HG02884 (cell line): ENCODE measurements at regions not wholly inside any gene's neighbourhood (a gene's known extent, or its start where the extent isn't known, plus 50 kb on each side); places are given as distances from the start of the nearest gene placed in this dataset.
A peak's percentile ranks its signal among the peaks of the same experiment; 100 is the strongest.

ENCODE experiments used
- ATAC-seq: cut with Tn5 transposase; IDR thresholded peaks from one replicate; pipeline ENCODE4 v1.9.1; 2021; ENCODE audit warnings: mild to moderate bottlenecking, moderate library complexity; ENCODE audit not compliant: unreplicated experiment

DNA sequence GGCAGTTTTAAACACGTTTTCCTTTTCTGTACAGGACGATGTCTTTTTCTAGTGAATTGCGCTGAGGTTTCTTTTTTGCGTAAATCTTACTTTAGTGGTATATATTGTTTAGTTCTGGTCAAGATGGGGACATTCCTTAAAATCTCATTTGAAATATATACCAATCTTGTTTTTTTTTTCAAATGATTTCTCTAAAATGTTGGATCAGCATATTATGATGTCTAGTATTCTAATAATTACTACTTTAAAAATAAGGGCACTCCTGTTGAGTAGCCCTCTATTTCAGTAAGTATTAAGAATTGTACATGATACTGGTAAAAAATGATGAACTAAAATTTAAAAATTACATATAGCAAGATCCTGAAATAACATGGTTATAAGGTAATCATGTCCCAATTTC, 224.1 kb upstream of the ARHGAP24 start:
- ATAC-seq: no peak

DNA sequence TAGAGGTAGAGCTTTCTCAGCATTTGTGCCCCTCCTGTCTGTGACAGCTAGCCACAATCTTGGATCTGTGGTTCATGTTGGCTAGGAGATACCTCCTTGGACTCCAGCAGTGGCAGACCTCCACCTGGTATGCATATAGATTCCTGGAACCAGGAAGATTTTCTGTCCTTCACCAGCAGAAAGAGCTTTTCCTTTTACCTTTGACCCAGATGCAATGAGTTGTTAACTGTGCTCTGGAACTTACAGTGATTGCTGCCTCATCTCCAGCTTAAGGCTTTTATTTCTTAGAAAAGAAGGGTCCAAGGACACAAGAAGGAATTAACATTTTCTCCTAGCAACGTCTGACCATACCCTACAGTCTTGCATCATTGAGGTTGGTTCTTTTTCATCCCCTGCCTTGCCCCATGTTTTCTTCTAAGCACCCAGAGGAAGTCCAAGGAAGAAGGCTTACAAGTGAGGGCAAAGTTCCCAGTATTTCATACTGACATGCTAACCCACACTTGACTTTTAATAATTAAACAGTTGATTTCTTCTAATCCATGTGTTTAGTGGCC, 217.1 kb upstream of the ARHGAP24 start:
- ATAC-seq: no peak

DNA sequence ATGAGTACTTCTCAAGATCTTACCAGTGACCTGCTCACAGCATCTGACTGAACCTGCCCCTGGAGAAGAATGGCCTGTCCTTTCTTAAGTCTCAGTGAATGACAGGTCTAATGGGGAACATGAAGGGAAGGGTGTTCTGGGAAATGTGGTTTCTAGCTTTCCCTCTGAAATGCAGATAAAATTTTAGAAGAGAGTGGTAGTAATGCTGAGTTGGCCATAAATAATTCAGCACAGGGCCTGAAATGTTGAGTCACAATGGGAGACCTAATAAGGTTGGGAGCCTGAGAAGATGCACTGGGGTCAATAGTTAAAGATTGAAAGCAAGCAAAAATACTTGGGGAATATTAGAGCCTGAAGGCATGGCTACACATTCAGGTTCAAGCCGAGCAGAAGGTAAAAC, 214.9 kb upstream of the ARHGAP24 start:
- no peak for ATAC-seq

DNA sequence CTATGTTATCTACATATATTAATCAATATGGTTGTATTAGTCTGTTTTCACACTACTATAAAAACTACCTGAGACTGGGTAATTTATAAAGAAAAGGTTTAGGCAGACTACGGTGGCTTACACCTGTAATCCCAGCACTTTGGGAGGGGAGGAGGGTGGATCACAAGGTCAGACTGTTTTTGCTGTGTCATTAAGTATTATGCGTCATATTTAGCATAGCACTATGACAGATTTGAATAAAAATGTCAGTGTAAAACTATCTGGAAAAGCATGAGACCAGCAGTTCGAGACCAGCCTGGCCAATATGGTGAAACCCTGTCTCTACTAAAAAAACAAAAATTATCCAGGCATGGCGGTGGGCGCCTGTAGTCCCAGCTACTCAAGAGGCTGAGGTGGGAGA, 209.7 kb upstream of the ARHGAP24 start:
- ATAC-seq: no peak

DNA sequence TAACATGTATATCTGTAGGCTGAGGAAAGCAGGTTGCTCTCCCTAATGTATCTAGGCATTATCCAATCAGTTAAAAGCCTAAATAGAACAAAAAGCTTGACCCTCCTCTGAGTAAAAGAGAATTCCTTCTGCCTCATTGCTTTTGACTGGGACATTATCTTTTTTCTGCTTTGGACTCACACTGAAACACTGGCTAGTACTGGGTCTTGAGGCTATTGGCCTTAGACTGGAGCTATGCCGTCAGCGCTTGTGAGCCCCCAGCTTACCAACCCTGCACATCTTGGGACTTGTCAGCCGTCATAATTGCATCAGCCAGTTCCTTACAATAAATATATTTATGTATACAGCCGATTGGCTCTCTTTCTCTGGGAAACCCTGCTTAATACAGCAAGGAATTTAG, 206.8 kb upstream of the ARHGAP24 start:
- ATAC-seq: no peak

DNA sequence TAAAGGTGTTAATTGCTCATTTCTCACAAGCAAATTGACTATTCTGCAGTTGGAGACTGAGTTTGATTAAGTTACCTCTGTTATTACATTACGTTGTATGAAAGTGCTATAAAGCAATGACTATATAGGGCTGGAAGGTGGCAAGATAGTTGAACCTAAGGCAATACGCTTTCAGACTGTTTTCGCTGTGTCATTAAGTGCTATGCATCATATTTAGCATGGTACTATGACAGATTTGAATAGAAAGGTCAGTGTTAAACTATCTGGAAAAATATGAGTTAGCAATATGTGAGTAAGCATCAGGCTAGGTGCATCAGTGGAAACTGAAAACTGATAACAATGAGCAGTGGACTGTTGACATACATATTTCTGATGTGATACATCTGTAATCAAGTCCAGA, 206.0 kb upstream of the ARHGAP24 start:
- no peak for ATAC-seq

DNA sequence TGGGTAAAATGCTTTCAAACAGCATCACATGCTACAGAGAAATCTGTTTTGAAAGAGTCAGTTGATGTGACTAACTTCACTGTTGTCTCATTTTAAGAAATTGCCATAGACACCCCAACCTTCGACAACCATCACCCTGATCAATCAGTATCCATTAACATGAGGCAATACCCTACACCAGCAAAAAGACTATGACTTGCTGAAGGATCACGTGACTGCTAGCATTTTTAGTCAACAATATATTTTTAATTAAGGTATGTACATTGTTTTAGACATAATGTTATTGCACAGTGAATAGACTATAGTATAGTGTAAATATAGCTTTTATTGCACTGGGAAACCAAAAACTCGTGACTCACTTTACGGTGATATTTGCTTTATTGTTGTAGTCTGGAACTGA, 200.0 kb upstream of the ARHGAP24 start:
- ATAC-seq: no peak

DNA sequence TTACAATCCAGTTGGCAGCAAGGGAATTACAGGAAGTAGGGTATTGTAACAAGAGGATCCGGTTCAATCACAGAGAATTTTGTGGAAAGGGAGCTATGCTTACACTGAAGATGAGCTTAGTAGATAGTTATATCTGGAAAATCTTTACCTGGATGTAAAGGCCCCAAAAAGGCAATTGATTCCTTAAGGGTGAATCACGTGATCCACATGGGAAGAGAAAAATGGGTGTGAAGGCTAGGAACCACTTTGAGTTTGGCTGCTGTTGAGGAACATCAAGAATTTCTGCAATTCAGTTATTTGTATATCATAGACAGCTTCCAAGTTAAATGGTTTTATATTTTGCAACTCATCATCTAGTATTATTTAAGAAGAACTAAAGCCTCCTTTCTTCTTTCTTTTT, 194.0 kb upstream of the ARHGAP24 start:
- ATAC-seq: no peak

DNA sequence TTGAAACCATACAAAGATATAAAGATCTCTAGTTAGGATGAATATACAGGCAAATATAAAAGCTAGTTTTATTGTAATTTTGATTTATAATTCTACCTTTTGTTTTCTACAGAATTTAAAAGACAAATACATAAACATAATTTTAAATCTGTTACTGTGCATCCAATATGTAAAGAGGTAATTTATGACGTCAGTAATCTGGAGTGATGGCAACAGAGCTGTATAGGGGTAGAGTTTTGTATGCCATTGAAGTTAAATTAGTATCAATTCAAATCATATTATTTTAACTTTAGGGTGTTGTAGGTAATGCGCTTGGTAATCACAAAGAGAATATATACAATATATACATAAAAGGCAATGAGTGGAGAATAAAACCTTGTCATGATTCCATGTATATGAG, 183.7 kb upstream of the ARHGAP24 start:
- no peak for ATAC-seq

DNA sequence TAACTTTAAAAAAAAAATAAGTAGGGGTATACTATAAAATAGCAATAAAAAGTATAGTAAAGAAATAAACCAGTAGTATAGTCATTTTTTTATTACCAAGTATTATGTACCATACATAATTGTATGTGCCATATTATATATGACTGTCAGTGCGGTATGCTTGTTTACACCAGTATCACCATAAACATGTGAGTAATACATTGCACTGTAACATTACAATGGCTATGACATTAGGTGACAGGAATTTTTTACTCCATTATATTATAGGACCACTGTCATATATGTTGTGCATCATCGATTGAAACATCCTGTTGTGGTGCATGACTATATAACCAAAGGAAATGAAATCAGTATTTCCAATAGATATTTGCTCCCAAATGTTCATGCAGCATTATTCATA, 176.9 kb upstream of the ARHGAP24 start:
- no peak for ATAC-seq

DNA sequence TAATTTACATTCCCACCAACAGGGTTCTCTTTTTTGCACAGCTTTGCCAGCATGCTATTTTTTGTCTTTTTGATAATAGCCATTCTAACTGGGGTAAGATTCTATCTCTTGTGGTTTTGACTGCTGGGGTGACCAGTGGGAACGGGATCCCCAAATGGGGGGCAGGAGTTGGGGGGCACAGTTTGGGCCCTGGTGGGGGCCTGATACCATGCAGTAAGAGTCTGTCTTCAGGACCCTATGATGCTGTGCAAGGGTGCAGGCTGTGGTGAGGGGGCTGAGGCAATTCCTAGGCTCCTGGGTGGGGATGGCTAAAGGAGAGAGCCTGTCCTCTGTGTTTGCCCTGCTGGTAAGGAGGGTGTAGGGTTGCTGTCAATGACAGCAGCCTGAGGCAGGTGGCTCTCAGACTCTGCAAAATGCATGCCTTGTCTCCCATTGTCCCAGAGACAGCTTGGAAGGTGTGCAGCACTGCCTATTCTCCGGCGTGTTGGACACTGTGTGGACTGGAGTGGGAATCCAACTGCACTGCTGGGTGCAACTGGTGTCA, 172.7 kb upstream of the ARHGAP24 start:
- no peak for ATAC-seq

DNA sequence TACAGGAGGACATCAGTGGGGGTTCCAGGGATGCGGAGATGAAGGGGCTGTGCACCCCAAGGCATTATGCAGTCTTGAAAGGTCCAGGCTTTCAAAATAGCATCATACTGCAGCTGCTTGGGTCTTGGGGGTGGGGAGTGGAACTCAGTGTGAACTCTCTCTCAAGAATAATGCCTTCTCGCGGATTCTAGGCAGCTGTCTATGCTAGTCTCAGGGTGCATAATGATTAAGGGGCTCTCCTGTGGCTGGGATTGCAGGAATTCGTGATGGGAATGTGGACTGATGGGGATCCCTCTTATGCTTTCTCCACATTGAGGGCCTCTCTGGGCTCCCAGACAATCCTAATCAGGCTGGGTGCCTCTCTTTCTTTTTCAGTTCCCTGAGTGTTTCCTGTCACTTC, 172.2 kb upstream of the ARHGAP24 start:
- no peak for ATAC-seq

DNA sequence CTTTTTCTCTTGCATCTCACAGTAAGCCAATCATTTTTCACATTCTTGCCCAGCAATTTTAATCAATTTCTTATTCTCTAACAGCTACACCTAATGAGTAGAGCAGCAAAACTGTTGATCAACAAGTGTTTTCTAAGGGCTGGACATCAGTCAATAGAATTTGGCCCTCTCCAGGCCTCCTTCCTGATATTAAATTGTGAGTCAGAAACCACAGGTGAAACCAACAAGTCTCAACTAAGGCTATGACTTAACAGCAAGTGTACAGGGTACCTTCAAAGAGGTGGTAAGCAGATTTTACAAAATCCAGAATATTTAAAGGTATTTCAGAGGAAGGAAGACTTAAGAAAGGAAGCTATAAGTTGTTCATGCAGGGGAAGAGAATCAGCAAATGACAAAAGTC, 156.5 kb upstream of the ARHGAP24 start:
- no peak for ATAC-seq

DNA sequence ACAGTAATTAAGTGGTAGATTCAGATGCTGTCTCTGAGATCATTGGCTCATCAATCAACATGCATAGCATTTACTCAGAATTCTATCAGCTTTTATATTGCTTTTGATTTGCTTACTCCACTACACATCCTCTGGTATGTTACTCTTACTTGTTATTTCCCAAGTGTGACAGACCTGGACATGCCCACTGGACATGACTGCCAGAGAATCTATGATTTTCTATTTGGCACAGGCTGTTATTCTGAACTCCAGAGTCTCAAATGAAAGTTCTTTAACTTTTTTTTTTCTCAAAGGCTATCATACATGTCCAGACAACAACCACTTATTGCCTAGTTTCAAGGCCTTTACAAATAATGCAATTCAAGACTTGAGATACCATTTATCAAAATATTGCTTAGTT, 116.1 kb upstream of the ARHGAP24 start:
- ATAC-seq: no peak

DNA sequence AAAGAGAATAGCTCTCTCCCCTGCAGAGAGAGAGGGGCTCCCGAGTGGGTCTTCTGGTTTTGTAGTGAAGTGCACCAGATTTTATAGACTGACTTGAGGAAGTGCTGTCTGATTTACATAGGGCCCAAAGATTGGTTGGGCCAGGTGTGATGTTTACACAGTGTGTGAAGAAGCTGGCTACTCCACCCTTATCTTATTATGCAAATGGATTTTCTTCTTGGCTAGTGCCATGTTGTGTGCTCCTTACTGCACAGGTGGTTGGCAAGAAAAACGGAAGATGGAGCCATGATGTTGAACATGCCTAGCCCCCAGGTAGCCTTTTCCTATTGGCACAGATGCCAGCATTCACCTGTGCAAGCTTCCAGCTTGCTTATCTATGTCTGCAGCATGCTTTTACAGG, 112.4 kb upstream of the ARHGAP24 start:
- ATAC-seq: no peak

DNA sequence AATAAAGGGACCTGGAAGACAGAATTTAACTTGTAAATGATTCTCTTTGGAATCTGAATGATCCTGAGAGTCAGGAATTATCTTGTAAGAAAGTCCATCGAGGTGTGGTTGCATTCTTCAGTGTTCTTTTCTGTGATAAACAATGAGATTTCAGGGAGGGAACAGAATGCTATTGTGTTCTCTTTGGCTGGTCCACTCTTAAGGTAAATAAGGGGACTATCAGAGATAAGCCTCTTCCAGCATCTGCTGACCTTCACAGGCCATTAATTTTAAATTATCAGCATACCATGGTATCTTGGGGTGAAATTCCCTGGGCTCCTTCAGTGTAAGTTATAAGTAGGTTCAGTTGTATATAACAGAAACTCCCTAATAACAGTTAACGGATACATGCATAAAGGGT, 107.1 kb upstream of the ARHGAP24 start:
- ATAC-seq: no peak

DNA sequence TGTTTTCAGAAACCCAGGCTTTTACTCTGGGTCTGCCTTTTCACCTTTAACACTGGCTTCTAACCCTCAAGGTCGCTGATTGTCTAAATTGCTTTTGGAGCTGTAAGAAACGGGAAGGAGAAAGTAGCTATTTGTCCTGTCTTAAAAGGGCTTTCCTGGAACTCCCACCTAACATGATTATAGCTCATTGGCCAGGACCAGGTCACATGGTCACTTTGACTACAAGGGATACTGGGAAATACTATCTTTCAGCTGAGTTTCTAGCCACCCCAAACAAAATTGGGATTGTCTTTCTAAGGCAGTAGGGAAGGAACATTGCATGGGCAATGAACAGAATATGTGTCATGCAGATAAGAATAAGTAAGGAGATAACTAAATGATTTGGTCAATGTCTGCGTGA, 106.7 kb upstream of the ARHGAP24 start:
- ATAC-seq: no peak

DNA sequence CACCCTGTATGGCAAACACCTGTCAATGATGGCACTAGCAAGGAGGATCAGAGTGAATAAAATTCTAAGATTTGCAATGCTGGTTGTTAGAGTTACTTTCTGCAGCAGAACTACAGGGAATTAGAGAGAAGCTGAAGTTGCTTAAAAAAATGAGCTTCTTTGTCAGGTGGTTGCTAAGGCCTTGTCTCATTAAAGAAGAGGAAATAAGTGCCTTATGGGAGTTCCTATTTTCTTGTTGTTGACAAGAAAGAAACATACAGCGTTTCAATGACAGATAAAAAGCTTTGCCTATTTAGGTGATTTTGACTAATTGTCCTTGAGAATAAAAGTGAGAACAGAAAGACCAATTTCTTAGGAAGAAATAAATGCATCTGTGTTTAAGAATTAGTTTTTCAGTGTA, 106.0 kb upstream of the ARHGAP24 start:
- ATAC-seq: no peak

DNA sequence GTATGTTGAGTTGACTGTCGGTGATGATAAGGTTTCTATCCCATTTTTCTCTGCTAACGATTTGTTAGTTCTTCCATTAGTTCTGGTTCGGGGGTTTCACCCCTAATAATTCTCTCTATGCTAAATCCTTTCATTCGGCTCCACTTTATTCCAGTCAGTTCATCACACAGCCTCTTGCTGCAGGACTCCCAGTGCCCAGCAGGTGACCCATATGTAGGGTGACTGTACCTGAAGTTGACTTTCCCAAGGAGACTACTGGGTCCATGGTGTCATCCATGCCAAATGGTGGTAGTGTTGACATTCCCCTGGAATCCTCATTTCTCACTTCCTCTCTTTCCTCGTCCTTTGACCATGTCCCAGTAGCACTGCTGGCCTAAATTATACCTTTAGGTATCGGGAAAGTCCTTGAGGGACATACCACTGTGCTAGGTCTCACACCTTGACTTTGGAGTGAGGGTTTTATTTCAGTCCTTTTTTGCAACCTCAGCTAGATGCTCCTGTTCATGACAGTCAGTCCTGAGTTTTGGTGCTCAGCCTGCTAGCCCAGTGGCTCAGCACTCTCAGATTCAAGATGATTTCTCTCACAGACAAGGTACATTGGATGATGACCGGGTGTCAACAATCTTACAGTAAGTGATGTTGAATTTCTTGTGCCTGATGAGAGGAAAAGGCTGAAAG, 105.1 kb upstream of the ARHGAP24 start:
- peak; percentile 11 for ATAC-seq

DNA sequence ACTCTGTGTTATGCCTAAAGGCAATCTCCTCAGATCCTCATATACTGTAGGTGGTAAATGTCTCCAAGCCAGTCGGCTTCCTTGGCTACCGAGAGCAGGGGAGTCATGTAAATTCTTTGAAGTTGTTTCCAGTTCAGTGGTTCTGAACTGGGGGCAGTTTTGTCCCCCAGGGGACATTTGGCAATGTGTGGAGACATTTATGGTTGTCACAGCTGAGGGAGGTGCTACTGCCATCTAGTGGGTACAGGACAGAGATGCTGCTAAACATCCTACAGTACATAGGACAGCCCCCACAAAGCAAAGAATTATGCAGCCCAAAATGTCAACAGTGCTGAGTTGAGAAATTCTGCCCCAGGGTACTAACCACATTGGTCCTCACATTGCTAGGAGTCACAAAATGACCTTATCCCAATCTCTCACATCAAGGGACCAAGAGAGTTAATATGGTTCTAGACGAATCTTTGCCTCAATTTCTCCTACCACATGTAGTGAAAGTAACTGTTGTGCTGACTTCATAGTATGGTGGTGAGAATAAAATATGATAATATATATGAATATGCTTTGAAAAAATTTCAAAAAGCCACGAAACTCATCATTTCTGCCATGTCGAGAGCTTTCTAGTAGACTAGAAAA, 104.4 kb upstream of the ARHGAP24 start:
- peak; percentile 89 for ATAC-seq

DNA sequence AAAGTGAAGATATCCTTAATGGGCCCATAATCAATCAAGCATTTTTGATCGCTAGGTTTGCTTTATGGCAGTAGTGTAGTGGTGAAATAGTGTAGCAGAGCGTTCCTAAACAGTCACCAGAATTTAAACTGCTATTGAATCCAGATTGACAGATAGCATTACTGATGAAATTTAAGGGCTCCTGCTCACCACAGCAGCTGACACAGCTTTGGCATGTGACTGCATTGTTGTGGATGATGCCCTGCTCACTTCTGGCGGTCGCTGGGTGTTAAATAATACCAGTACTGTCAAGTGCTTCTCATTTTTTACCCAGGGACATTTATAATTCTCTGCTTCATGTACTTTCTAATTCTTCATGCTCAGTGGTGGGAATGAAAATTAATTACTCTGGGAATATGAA, 102.0 kb upstream of the ARHGAP24 start:
- no peak for ATAC-seq

DNA sequence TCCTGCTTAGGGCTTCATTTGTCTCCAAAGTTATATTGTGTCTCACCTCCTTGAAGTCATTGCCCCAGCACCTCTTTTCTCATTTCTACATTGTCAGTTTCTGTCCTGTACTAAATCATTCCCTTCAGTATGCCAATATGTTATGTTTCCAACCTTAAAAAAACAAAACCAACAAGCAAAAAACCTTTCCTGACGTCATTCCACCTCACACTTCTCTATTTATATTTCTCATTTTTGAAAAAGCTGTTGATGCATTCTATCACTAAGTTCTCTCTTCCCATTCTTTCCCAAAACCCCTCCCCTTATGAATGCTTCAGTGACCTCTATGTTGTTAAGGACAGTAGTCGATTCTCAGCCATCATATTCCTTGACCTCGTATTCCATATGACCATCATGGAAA, 98.7 kb upstream of the ARHGAP24 start:
- ATAC-seq: no peak
